HEK293 (cell line): ENCODE measurements at regions not wholly inside any gene's neighbourhood (a gene's known extent, or its start where the extent isn't known, plus 50 kb on each side); places are given as distances from the start of the nearest gene placed in this dataset.
A peak's percentile ranks its signal among the peaks of the same experiment; 100 is the strongest.

Experiments used
- CTCF ChIA-PET: fragments of 350-600 bp; formaldehyde crosslinking; extraction: SDS; loops from one replicate; lab custom pipeline; 2021; ENCODE audit warnings: antibody characterized with exemption; lab: Yijun Ruan, JAX
- POLR2A ChIA-PET: fragments of 300-600 bp; formaldehyde crosslinking; extraction: SDS; loops from one replicate; lab custom pipeline; 2020; ENCODE audit warnings: antibody characterized with exemption, inconsistent platforms; lab: Yijun Ruan, JAX
- H3K27ac ChIP-seq: fragments of 200-500 bp; sonication (Bioruptor generic); 2 replicates; pipeline ENCODE4 v1.5.1; 2014; ENCODE audit warnings: low read depth, low read length, control low read depth, inconsistent platforms; ENCODE audit errors: extremely low read depth
- H3K36me3 ChIP-seq, 2 experiments: fragments of 200-500 bp in 1 of 2; sonication (Bioruptor generic) in 1 of 2; 1 replicate in 1 of 2; 2 replicates in 1 of 2; pipeline ENCODE4 v1.5.1; 2014 to 2017; ENCODE audit warnings: inconsistent platforms in 2 of 2, low read length in 2 of 2; ENCODE audit not compliant: control insufficient read depth in 2 of 2, insufficient read depth in 1 of 2
- H3K4me1 ChIP-seq: fragments of 200-500 bp; sonication (Bioruptor generic); 2 replicates; pipeline ENCODE4 v1.5.1; 2014; ENCODE audit warnings: mild to moderate bottlenecking, low read length, inconsistent platforms; ENCODE audit not compliant: control insufficient read depth, insufficient read depth
- H3K4me3 ChIP-seq: 2 replicates; pipeline ENCODE4 v1.5.1; 2011; ENCODE audit warnings: low read depth, mild to moderate bottlenecking, control low read depth, low read length, moderate library complexity
- H3K9me3 ChIP-seq: fragments of 200-500 bp; sonication (Bioruptor generic); 2 replicates; pipeline ENCODE4 v1.5.1; 2014; ENCODE audit warnings: low read depth, low read length, inconsistent platforms; ENCODE audit not compliant: control insufficient read depth, insufficient read depth
- GLIS1 ChIP-seq: fragments of 450-650 bp; formaldehyde crosslinking; IDR thresholded peaks from 2 replicates; pipeline ENCODE4 v1.5.1; 2016; ENCODE audit warnings: missing biosample characterization, missing genetic modification characterization
- KLF9 ChIP-seq: fragments of 450-650 bp; formaldehyde crosslinking; IDR thresholded peaks from 2 replicates; pipeline ENCODE4 v1.5.1; 2016; ENCODE audit warnings: missing biosample characterization, missing genetic modification characterization, low read depth
- ZBTB1 ChIP-seq: fragments of 450-650 bp; formaldehyde crosslinking; IDR thresholded peaks from 2 replicates; pipeline ENCODE4 v1.5.1; 2016; ENCODE audit warnings: missing biosample characterization, missing genetic modification characterization
- ZBTB48 ChIP-seq: fragments of 450-650 bp; formaldehyde crosslinking; IDR thresholded peaks from 2 replicates; pipeline ENCODE4 v1.5.1; 2016; ENCODE audit warnings: missing biosample characterization, missing genetic modification characterization
- ZNF138 ChIP-seq: fragments of 450-650 bp; formaldehyde crosslinking; IDR thresholded peaks from 2 replicates; pipeline ENCODE4 v1.5.1; 2016; ENCODE audit warnings: missing biosample characterization, missing genetic modification characterization, borderline replicate concordance
- ZNF146 ChIP-seq: fragments of 450-650 bp; formaldehyde crosslinking; IDR thresholded peaks from 2 replicates; pipeline ENCODE4 v1.5.1; 2016; ENCODE audit warnings: missing biosample characterization, missing genetic modification characterization
- ZNF221 ChIP-seq: fragments of 450-650 bp; formaldehyde crosslinking; IDR thresholded peaks from 2 replicates; pipeline ENCODE4 v1.5.1; 2017; ENCODE audit warnings: missing biosample characterization, missing genetic modification characterization, borderline replicate concordance
- ZNF311 ChIP-seq: fragments of 450-650 bp; formaldehyde crosslinking; IDR thresholded peaks from 2 replicates; pipeline ENCODE4 v1.5.1; 2017; ENCODE audit warnings: missing biosample characterization, missing genetic modification characterization, borderline replicate concordance
- ZNF366 ChIP-seq: fragments of 450-650 bp; formaldehyde crosslinking; conservative IDR thresholded peaks from 2 replicates; pipeline ENCODE4 v1.5.1; 2016; ENCODE audit warnings: missing biosample characterization, missing genetic modification characterization
- ZNF394 ChIP-seq: fragments of 450-650 bp; formaldehyde crosslinking; IDR thresholded peaks from 2 replicates; pipeline ENCODE4 v1.5.1; 2016; ENCODE audit warnings: missing biosample characterization, missing genetic modification characterization, mild to moderate bottlenecking, moderate library complexity, borderline replicate concordance
- ZNF426 ChIP-seq: fragments of 450-650 bp; formaldehyde crosslinking; IDR thresholded peaks from 2 replicates; pipeline ENCODE4 v1.5.1; 2017; ENCODE audit warnings: missing biosample characterization, missing genetic modification characterization, mild to moderate bottlenecking, inconsistent platforms, moderate library complexity
- ZNF626 ChIP-seq: fragments of 450-650 bp; sonication (Bioruptor Pico); formaldehyde crosslinking; IDR thresholded peaks from 2 replicates; pipeline ENCODE4 v1.5.1; 2018; ENCODE audit warnings: missing biosample characterization, missing genetic modification characterization, inconsistent platforms
- ZNF747 ChIP-seq: fragments of 450-650 bp; formaldehyde crosslinking; IDR thresholded peaks from 2 replicates; pipeline ENCODE4 v1.5.1; 2016; ENCODE audit warnings: missing biosample characterization, missing genetic modification characterization
- ZXDB ChIP-seq: fragments of 450-650 bp; formaldehyde crosslinking; IDR thresholded peaks from 2 replicates; pipeline ENCODE4 v1.5.1; 2016; ENCODE audit warnings: missing biosample characterization, missing genetic modification characterization
- TF ChIP-seq, protein P1 (sequence below): fragments of 450-650 bp; formaldehyde crosslinking; IDR thresholded peaks from 2 replicates; pipeline ENCODE4 v1.5.1; 2016; ENCODE audit warnings: missing biosample characterization, missing genetic modification characterization, borderline replicate concordance
- TF ChIP-seq, protein P2 (sequence below): fragments of 450-650 bp; formaldehyde crosslinking; IDR thresholded peaks from 2 replicates; pipeline ENCODE4 v1.5.1; 2017; ENCODE audit warnings: missing biosample characterization, missing genetic modification characterization
- TF ChIP-seq, protein P3 (sequence below): fragments of 450-650 bp; formaldehyde crosslinking; IDR thresholded peaks from 2 replicates; pipeline ENCODE4 v1.5.1; 2016; ENCODE audit warnings: missing biosample characterization, missing genetic modification characterization
- TF ChIP-seq, protein P4 (sequence below): fragments of 450-650 bp; formaldehyde crosslinking; IDR thresholded peaks from 2 replicates; pipeline ENCODE4 v1.5.1; 2016; ENCODE audit warnings: missing biosample characterization, missing genetic modification characterization

DNA sequence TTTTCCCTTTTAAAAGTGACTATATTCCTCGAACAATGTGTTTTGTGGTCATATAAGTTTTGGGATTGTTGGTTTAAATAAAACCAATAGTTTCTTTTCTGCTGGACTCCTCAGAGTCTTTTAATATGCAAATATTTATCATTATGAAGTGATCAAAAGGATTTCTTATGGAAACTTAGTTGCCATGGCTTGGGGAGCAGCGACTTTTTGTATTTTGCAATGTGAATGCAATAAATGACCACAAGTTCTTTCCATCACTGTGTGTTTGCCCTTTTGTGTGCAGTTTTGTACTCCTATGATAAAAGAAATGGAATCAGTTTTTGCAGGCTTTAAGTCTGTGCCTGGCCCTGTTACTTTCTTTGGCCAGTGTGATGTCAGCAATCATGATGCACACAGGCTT is 68.5 kb upstream of the NUDT6 start:
- H3K27ac ChIP-seq: no peak overlapping the region
- H3K4me1 ChIP-seq: no peaks in the 10 kb centered on the region
- no peaks in the 10 kb centered on the region for H3K36me3 ChIP-seq
- TF ChIP-seq ZNF138 (tag by site-specific recombination) (no peak), ZBTB48 (tag by site-specific recombination) (no peak)
- TF ChIP-seq, protein P1, sequence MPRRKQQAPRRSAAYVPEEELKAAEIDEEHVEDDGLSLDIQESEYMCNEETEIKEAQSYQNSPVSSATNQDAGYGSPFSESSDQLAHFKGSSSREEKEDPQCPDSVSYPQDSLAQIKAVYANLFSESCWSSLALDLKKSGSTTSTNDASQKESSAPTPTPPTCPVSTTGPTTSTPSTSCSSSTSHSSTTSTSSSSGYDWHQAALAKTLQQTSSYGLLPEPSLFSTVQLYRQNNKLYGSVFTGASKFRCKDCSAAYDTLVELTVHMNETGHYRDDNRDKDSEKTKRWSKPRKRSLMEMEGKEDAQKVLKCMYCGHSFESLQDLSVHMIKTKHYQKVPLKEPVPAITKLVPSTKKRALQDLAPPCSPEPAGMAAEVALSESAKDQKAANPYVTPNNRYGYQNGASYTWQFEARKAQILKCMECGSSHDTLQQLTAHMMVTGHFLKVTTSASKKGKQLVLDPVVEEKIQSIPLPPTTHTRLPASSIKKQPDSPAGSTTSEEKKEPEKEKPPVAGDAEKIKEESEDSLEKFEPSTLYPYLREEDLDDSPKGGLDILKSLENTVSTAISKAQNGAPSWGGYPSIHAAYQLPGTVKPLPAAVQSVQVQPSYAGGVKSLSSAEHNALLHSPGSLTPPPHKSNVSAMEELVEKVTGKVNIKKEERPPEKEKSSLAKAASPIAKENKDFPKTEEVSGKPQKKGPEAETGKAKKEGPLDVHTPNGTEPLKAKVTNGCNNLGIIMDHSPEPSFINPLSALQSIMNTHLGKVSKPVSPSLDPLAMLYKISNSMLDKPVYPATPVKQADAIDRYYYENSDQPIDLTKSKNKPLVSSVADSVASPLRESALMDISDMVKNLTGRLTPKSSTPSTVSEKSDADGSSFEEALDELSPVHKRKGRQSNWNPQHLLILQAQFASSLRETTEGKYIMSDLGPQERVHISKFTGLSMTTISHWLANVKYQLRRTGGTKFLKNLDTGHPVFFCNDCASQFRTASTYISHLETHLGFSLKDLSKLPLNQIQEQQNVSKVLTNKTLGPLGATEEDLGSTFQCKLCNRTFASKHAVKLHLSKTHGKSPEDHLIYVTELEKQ: no peak
- no peaks in the 10 kb centered on the region for H3K9me3 ChIP-seq
- POLR2A ChIA-PET: no interaction called here
- CTCF ChIA-PET: no interaction called here
- no peak overlapping the region for H3K4me3 ChIP-seq

DNA sequence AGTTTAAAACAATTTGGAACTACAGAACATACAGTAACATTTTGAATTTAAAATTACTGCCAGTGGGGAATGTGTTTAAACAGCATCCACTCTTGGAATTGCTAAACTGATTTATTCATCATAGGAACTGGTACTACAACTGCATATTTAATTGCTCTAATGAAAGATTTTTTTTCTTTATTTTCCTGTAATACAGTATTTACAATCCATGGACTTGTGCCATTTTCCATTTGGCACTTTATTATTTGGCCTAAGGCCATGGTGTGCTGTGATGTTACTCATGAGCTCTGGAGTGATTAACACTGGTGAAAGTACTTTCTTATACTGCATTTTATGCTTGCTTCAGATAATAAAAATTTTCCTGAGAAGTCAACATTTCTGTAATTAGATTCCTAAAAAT is 69.7 kb upstream of the NUDT6 start:
- ChIA-PET CTCF (no interaction called here), POLR2A (no interaction called here)
- no peak overlapping the region for H3K4me3 ChIP-seq
- H3K4me1 ChIP-seq: no peaks in the 10 kb centered on the region
- no peak overlapping the region for H3K27ac ChIP-seq
- H3K36me3 ChIP-seq: no peaks in the 10 kb centered on the region
- no peaks in the 10 kb centered on the region for H3K9me3 ChIP-seq
- TF ChIP-seq, protein P2, sequence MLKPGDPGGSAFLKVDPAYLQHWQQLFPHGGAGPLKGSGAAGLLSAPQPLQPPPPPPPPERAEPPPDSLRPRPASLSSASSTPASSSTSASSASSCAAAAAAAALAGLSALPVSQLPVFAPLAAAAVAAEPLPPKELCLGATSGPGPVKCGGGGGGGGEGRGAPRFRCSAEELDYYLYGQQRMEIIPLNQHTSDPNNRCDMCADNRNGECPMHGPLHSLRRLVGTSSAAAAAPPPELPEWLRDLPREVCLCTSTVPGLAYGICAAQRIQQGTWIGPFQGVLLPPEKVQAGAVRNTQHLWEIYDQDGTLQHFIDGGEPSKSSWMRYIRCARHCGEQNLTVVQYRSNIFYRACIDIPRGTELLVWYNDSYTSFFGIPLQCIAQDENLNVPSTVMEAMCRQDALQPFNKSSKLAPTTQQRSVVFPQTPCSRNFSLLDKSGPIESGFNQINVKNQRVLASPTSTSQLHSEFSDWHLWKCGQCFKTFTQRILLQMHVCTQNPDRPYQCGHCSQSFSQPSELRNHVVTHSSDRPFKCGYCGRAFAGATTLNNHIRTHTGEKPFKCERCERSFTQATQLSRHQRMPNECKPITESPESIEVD (tag by site-specific recombination): peak; percentile 38
- TF ChIP-seq ZBTB1 (tag by site-specific recombination) (no peak), ZXDB (tag by site-specific recombination) (no peak), ZNF394 (tag by site-specific recombination) (no peak), ZNF426 (no peak), ZNF311 (no peak)
- TF ChIP-seq, protein P3, sequence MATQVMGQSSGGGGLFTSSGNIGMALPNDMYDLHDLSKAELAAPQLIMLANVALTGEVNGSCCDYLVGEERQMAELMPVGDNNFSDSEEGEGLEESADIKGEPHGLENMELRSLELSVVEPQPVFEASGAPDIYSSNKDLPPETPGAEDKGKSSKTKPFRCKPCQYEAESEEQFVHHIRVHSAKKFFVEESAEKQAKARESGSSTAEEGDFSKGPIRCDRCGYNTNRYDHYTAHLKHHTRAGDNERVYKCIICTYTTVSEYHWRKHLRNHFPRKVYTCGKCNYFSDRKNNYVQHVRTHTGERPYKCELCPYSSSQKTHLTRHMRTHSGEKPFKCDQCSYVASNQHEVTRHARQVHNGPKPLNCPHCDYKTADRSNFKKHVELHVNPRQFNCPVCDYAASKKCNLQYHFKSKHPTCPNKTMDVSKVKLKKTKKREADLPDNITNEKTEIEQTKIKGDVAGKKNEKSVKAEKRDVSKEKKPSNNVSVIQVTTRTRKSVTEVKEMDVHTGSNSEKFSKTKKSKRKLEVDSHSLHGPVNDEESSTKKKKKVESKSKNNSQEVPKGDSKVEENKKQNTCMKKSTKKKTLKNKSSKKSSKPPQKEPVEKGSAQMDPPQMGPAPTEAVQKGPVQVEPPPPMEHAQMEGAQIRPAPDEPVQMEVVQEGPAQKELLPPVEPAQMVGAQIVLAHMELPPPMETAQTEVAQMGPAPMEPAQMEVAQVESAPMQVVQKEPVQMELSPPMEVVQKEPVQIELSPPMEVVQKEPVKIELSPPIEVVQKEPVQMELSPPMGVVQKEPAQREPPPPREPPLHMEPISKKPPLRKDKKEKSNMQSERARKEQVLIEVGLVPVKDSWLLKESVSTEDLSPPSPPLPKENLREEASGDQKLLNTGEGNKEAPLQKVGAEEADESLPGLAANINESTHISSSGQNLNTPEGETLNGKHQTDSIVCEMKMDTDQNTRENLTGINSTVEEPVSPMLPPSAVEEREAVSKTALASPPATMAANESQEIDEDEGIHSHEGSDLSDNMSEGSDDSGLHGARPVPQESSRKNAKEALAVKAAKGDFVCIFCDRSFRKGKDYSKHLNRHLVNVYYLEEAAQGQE (tag by site-specific recombination): no peak

DNA sequence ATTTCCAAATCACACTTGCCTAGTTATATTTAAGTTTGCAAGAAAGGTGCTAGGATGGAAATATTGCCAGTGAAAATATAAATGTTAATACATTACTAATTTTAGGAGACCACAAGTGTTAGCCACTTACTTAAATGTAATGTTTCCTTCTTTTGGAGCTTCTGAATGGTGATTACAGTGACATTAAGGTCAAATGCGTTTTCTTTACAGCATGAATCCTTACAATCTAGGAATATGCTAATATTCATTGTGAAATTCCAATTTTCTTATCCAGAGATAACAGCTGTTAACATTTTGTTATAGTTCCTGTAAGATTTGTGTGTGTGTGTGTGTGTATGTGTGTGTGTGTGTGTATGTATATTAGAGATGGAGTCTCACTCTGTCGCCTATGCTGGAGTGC is 70.2 kb upstream of the NUDT6 start:
- Histone ChIP-seq H3K27ac (no peak overlapping the region), H3K4me1 (no peaks in the 10 kb centered on the region), H3K9me3 (no peaks in the 10 kb centered on the region), H3K36me3 (no peaks in the 10 kb centered on the region), H3K4me3 (no peak overlapping the region)
- POLR2A ChIA-PET: no interaction called here
- CTCF ChIA-PET: no interaction called here
- TF ChIP-seq ZNF366 (tag by site-specific recombination): no peak
- no peak for TF ChIP-seq GLIS1
- TF ChIP-seq, protein P4, sequence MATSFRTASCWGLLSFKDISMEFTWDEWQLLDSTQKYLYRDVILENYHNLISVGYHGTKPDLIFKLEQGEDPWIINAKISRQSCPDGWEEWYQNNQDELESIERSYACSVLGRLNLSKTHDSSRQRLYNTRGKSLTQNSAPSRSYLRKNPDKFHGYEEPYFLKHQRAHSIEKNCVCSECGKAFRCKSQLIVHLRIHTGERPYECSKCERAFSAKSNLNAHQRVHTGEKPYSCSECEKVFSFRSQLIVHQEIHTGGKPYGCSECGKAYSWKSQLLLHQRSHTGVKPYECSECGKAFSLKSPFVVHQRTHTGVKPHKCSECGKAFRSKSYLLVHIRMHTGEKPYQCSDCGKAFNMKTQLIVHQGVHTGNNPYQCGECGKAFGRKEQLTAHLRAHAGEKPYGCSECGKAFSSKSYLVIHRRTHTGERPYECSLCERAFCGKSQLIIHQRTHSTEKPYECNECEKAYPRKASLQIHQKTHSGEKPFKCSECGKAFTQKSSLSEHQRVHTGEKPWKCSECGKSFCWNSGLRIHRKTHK (tag by site-specific recombination): no peak
- no peak for TF ChIP-seq KLF9
- TF ChIP-seq ZNF626: no peak
- TF ChIP-seq ZNF146: no peak
- TF ChIP-seq ZNF221 (tag by site-specific recombination): no peak
- TF ChIP-seq, protein P1: no peak
- TF ChIP-seq ZNF747: no peak
